HepG2 (cell line): ENCODE measurements at regions not wholly inside any gene's neighbourhood (a gene's known extent, or its start where the extent isn't known, plus 50 kb on each side); places are given as distances from the start of the nearest gene placed in this dataset.
A peak's percentile ranks its signal among the peaks of the same experiment; 100 is the strongest.

ENCODE experiments used
- BHLHE40 ChIP-seq: IDR thresholded peaks from 2 replicates; pipeline ENCODE4 v1.6.1; 2011; ENCODE audit warnings: low read length, improper control_type of control experiment
- ESRRA ChIP-seq: sonication (generic); formaldehyde crosslinking; IDR thresholded peaks from 2 replicates; pipeline ENCODE4 v1.5.1; 2020; ENCODE audit warnings: mild to moderate bottlenecking, low read depth, missing genetic modification reagents
- FOXO1 ChIP-seq: sonication (generic); formaldehyde crosslinking; IDR thresholded peaks from 2 replicates; pipeline ENCODE4 v1.4.0; 2020; ENCODE audit warnings: missing genetic modification reagents
- HES4 ChIP-seq: sonication (generic); formaldehyde crosslinking; IDR thresholded peaks from 2 replicates; pipeline ENCODE4 v1.9.0; 2021; ENCODE audit warnings: mild to moderate bottlenecking, missing genetic modification reagents, borderline replicate concordance
- HNRNPLL ChIP-seq: fragments of 200-400 bp; formaldehyde crosslinking; IDR thresholded peaks from 2 replicates; pipeline ENCODE4 v1.6.1; 2017; ENCODE audit warnings: mild to moderate bottlenecking, low read depth, low read length; ENCODE audit not compliant: poor library complexity, severe bottlenecking
- JARID2 ChIP-seq: sonication (generic); formaldehyde crosslinking; IDR thresholded peaks from 2 replicates; pipeline ENCODE4 v1.8.1; 2023; ENCODE audit warnings: missing genetic modification reagents, inconsistent platforms; ENCODE audit not compliant: insufficient replicate concordance
- MTF2 ChIP-seq: sonication (generic); formaldehyde crosslinking; IDR thresholded peaks from 2 replicates; pipeline ENCODE4 v1.5.0; 2020; ENCODE audit warnings: missing genetic modification reagents, borderline replicate concordance
- ZBTB40 ChIP-seq, 2 experiments: fragments of 450-650 bp in 1 of 2; sonication (generic) in 1 of 2; formaldehyde crosslinking in 1 of 2; IDR thresholded peaks; 2 replicates each; pipeline versions ENCODE4 v1.6.1 to v1.8.0; 2016 to 2022; ENCODE audit warnings: antibody characterized with exemption in 1 of 2, mild to moderate bottlenecking in 1 of 2, missing genetic modification reagents in 1 of 2
- ZNF142 ChIP-seq: sonication (generic); formaldehyde crosslinking; IDR thresholded peaks from 2 replicates; pipeline ENCODE4 v1.4.0; 2020; ENCODE audit warnings: missing genetic modification reagents
- ZNF280B ChIP-seq: sonication (generic); formaldehyde crosslinking; IDR thresholded peaks from 2 replicates; pipeline ENCODE4 v1.5.0; 2020; ENCODE audit warnings: missing genetic modification reagents, mild to moderate bottlenecking, borderline replicate concordance
- ZNF317 ChIP-seq: sonication (generic); formaldehyde crosslinking; IDR thresholded peaks from 2 replicates; pipeline ENCODE4 v1.5.0; 2020; ENCODE audit warnings: mild to moderate bottlenecking, missing genetic modification reagents
- ZNF510 ChIP-seq: sonication (generic); formaldehyde crosslinking; IDR thresholded peaks from 2 replicates; pipeline ENCODE4 v1.4.0; 2020; ENCODE audit warnings: low read depth, mild to moderate bottlenecking, missing genetic modification reagents
- ZNF883 ChIP-seq: sonication (generic); formaldehyde crosslinking; IDR thresholded peaks from 2 replicates; pipeline ENCODE4 v1.5.1; 2020; ENCODE audit warnings: mild to moderate bottlenecking, missing genetic modification reagents; ENCODE audit errors: not compliant biosample characterization

- TF ChIP-seq ZNF883 (CRISPR knock-in tag): no peak
- no peak for TF ChIP-seq BHLHE40
- no peak for TF ChIP-seq JARID2 (CRISPR knock-in tag)
- no peak for TF ChIP-seq MTF2 (CRISPR knock-in tag)
- TF ChIP-seq ESRRA (CRISPR knock-in tag): peak; percentile 37; the same call in 1 of the 2 replicates
- TF ChIP-seq ZNF142 (CRISPR knock-in tag): no peak
- no peak for TF ChIP-seq HNRNPLL
- 0 out of 2 replicates have a peak, but pooled peaks have one; percentile 21 for TF ChIP-seq ZNF510 (CRISPR knock-in tag)
- no peak for TF ChIP-seq ZBTB40 (IDR thresholded peaks at IDR 0.05)
- no peak for TF ChIP-seq ZBTB40 (CRISPR knock-in tag; IDR thresholded peaks at IDR 0.05)
- peak; percentile 36; the same call in 1 of the 2 replicates for TF ChIP-seq ZNF280B (CRISPR knock-in tag)
- TF ChIP-seq FOXO1 (CRISPR knock-in tag): peak; percentile 9; the same call in 1 of the 2 replicates
- TF ChIP-seq HES4 (CRISPR knock-in tag): peak; percentile 48; the same call in 1 of the 2 replicates
- TF ChIP-seq ZNF317 (CRISPR knock-in tag): no peak
Observed at GRCh38 chr20:50360218-50360672, 149.9 kb upstream of the PTPN1 start (continued).
